Naive thymus-derived CD4-positive, alpha-beta T cell (primary cell): ENCODE measurements at regions not wholly inside any gene's neighbourhood (a gene's known extent, or its start where the extent isn't known, plus 50 kb on each side); places are given as distances from the start of the nearest gene placed in this dataset.
A peak's percentile ranks its signal among the peaks of the same experiment; 100 is the strongest.

Experiments
- ATAC-seq: fragments of 150-1000 bp; cut with Tn5 transposase; 2 replicates; pipeline ENCODE4 v1.10.0; 2021; ENCODE audit warnings: mild to moderate bottlenecking, moderate library complexity
- CTCF ChIA-PET: fragments of 350-600 bp; sonication (Branson Sonifier 250); formaldehyde crosslinking; loops from one replicate; lab custom pipeline; 2021; ENCODE audit warnings: antibody characterized with exemption; lab: Charles Lee
- POLR2A ChIA-PET: fragments of 350-600 bp; sonication (Branson Sonifier 250); formaldehyde crosslinking; loops from one replicate; lab custom pipeline; 2021; ENCODE audit warnings: antibody characterized with exemption, inconsistent platforms; lab: Charles Lee
- DNase-seq, 9 donors: peaks; one replicate each; pipeline versions ENCODE4 v3.0.0 to v3.0.0-alpha.2; 2020 to 2022; ENCODE audit warnings: mixed read lengths in 1 of 9
- H3K27ac ChIP-seq: one replicate; pipeline ENCODE4 v1.7.0; 2013; ENCODE audit warnings: mild to moderate bottlenecking, low read depth, low read length, moderate library complexity
- H3K27me3 ChIP-seq, 2 donors: one replicate each; pipeline ENCODE4 v1.7.0; 2013; ENCODE audit warnings: low read length in 2 of 2, mild to moderate bottlenecking in 2 of 2, moderate library complexity in 2 of 2; ENCODE audit not compliant: control insufficient read depth in 2 of 2, insufficient read depth in 2 of 2
- H3K36me3 ChIP-seq, 3 experiments: 1 replicate in 2 of 3; 2 replicates in 1 of 3; pipeline ENCODE4 v1.7.0; 2013; ENCODE audit warnings: low read length in 3 of 3, mild to moderate bottlenecking in 3 of 3, moderate library complexity in 1 of 3; ENCODE audit not compliant: insufficient read depth in 3 of 3, control insufficient read depth in 2 of 3
- H3K4me1 ChIP-seq, 2 donors: one replicate each; pipeline ENCODE4 v1.7.0; 2013; ENCODE audit warnings: low read length in 2 of 2, mild to moderate bottlenecking in 2 of 2, moderate library complexity in 1 of 2; ENCODE audit not compliant: control insufficient read depth in 2 of 2, insufficient read depth in 2 of 2
- H3K4me3 ChIP-seq: 2 replicates; pipeline ENCODE4 v1.7.0; 2013; ENCODE audit warnings: mild to moderate bottlenecking, low read length
- H3K9me3 ChIP-seq, 3 experiments: 1 replicate in 2 of 3; 2 replicates in 1 of 3; pipeline ENCODE4 v1.7.0; 2013; ENCODE audit warnings: low read length in 3 of 3; ENCODE audit not compliant: control insufficient read depth in 2 of 3
- H3K27ac Mint-ChIP-seq, 9 donors: one replicate each; pipeline ENCODE4 v1.8.0; 2020 to 2022; ENCODE audit warnings: mixed read lengths in 9 of 9, mild to moderate bottlenecking in 8 of 9, moderate library complexity in 5 of 9, inconsistent platforms in 2 of 9
- H3K27me3 Mint-ChIP-seq, 5 donors: one replicate each; pipeline ENCODE4 v1.8.0; 2021 to 2022; ENCODE audit warnings: mixed read lengths in 5 of 5, mild to moderate bottlenecking in 1 of 5
- H3K36me3 Mint-ChIP-seq, 5 donors: one replicate each; pipeline ENCODE4 v1.8.0; 2020 to 2022; ENCODE audit warnings: mixed read lengths in 5 of 5, mild to moderate bottlenecking in 3 of 5, inconsistent platforms in 1 of 5
- H3K4me1 Mint-ChIP-seq, 7 donors: one replicate each; pipeline ENCODE4 v1.8.0; 2020 to 2022; ENCODE audit warnings: mixed read lengths in 7 of 7, mild to moderate bottlenecking in 3 of 7, inconsistent platforms in 1 of 7
- H3K4me3 Mint-ChIP-seq, 10 donors: one replicate each; pipeline ENCODE4 v1.8.0; 2020 to 2022; ENCODE audit warnings: mild to moderate bottlenecking in 10 of 10, mixed read lengths in 10 of 10, moderate library complexity in 6 of 10, inconsistent platforms in 2 of 10
- H3K9me3 Mint-ChIP-seq, 11 donors: one replicate each; pipeline ENCODE4 v1.8.0; 2020 to 2022; ENCODE audit warnings: mixed read lengths in 11 of 11, mild to moderate bottlenecking in 4 of 11, inconsistent platforms in 1 of 11, moderate library complexity in 1 of 11
- intact Hi-C, 2 donors: fragments of 100-400 bp; cut with micrococcal nuclease; formaldehyde crosslinking; loops; one replicate each; pipeline ENCODE4 v1.15.1; 2023

GRCh38 chr1:94305704-94306103 is 68.3 kb upstream of the ARHGAP29 start:
- no peaks in the 10 kb centered on the region for H3K9me3 ChIP-seq
- H3K27ac ChIP-seq, result no peak overlapping the region
- no peak for ATAC-seq
- peaks cover 0 to 36% (median 17%) of the 10 kb centered on the region in 5 donors for H3K27me3 Mint-ChIP-seq
- ChIA-PET CTCF (no interaction called here), POLR2A (no interaction called here)
- H3K27me3 ChIP-seq, result no peaks in the 10 kb centered on the region
- no peak overlapping the region for H3K4me3 ChIP-seq
- no peak overlapping the region for H3K4me3 Mint-ChIP-seq
- DNase-seq, result no peak
- no peak overlapping the region for H3K27ac Mint-ChIP-seq
- intact Hi-C loops, result no loop called here
- H3K36me3 ChIP-seq, result no peaks in the 10 kb centered on the region
- H3K4me1 Mint-ChIP-seq, result peaks cover 0 to 6% (median 0%) of the 10 kb centered on the region in 7 donors
- H3K4me1 ChIP-seq, result no peaks in the 10 kb centered on the region
- H3K9me3 Mint-ChIP-seq, result no peaks in the 10 kb centered on the region
- no peaks in the 10 kb centered on the region for H3K36me3 Mint-ChIP-seq

DNA sequence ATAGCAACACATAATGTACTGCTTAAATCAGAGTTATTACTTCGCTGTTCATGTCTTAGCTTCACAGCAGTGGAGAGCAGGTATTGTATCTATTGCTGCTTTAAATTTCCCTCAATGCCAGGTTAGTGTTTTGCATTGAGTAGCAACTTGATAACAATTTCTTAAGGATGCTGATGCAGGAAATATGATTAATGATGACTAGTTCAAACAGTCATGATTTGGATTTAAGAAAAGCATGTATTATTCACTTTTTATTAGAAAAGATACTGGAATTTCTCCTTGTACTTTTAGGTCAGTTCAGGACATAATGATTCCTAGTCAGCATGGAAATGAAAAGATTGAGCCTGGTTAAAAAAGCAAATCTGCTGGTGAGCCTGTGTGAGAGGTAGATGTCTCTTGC is 67.2 kb upstream of the ARHGAP29 start:
- no peak overlapping the region for H3K27ac ChIP-seq
- DNase-seq, result no peak
- no peak overlapping the region for H3K4me3 Mint-ChIP-seq
- intact Hi-C loops, result no loop called here
- H3K9me3 Mint-ChIP-seq, result no peaks in the 10 kb centered on the region
- no peaks in the 10 kb centered on the region for H3K36me3 Mint-ChIP-seq
- peaks cover 0 to 7% (median 0%) of the 10 kb centered on the region in 7 donors for H3K4me1 Mint-ChIP-seq
- H3K4me3 ChIP-seq, result no peak overlapping the region
- H3K9me3 ChIP-seq, result no peaks in the 10 kb centered on the region
- no peak overlapping the region for H3K27ac Mint-ChIP-seq
- POLR2A ChIA-PET, result no interaction called here
- no peak for ATAC-seq
- H3K36me3 ChIP-seq, result no peaks in the 10 kb centered on the region
- H3K27me3 ChIP-seq, result no peaks in the 10 kb centered on the region
- peaks cover 0 to 44% (median 22%) of the 10 kb centered on the region in 5 donors for H3K27me3 Mint-ChIP-seq
- H3K4me1 ChIP-seq, result no peaks in the 10 kb centered on the region
- CTCF ChIA-PET, result no interaction called here

- no peak overlapping the region for H3K4me3 ChIP-seq
These were observed 65.6 kb upstream of the ARHGAP29 start for GRCh38 chr1:94303005-94303404.

DNA sequence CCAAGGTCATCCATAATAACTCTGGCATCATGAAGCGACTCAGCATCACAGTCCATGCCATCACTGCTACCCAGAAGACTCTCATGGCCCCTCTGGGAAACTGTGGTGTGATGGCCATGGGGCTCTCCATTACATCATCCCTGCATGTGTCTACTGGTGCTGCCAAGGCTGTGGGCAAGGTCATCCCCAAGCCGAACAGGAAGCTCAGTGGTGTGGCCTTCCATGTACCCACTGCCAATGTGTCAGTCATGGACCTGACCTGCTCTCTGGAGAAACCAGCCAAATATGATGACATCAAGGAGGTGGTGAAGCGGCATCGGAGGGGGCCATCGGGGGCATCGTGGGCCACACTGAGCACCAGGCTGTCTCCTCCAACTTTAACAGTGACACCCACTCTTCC is 65.1 kb upstream of the ARHGAP29 start:
- H3K4me1 Mint-ChIP-seq, result peaks cover 0 to 9% (median 0%) of the 10 kb centered on the region in 7 donors
- H3K27me3 Mint-ChIP-seq, result peaks cover 0 to 44% (median 22%) of the 10 kb centered on the region in 5 donors
- no peak for DNase-seq
- Histone ChIP-seq H3K27me3 (no peaks in the 10 kb centered on the region), H3K9me3 (no peaks in the 10 kb centered on the region), H3K36me3 (no peaks in the 10 kb centered on the region), H3K4me3 (no peak overlapping the region), H3K27ac (no peak overlapping the region), H3K4me1 (no peaks in the 10 kb centered on the region)
- no peak overlapping the region for H3K27ac Mint-ChIP-seq
- intact Hi-C loops, result no loop called here
- CTCF ChIA-PET, result no interaction called here
- no peaks in the 10 kb centered on the region for H3K36me3 Mint-ChIP-seq
- peak; percentile 38 for ATAC-seq
- no peaks in the 10 kb centered on the region for H3K9me3 Mint-ChIP-seq
- no peak overlapping the region for H3K4me3 Mint-ChIP-seq
- POLR2A ChIA-PET, result no interaction called here

More at GRCh38 chr1:94303005-94303404, 65.6 kb upstream of the ARHGAP29 start:
- ATAC-seq (peak; percentile 82), DNase-seq (no peak)
- Mint-ChIP-seq H3K36me3 (no peaks in the 10 kb centered on the region), H3K4me1 (peaks cover 0 to 9% (median 0%) of the 10 kb centered on the region in 7 donors), H3K4me3 (no peak overlapping the region), H3K27me3 (peaks cover 0 to 44% (median 22%) of the 10 kb centered on the region in 5 donors), H3K27ac (no peak overlapping the region), H3K9me3 (no peaks in the 10 kb centered on the region)
- Histone ChIP-seq H3K27ac (no peak overlapping the region), H3K36me3 (no peaks in the 10 kb centered on the region), H3K4me1 (no peaks in the 10 kb centered on the region), H3K27me3 (no peaks in the 10 kb centered on the region), H3K9me3 (no peaks in the 10 kb centered on the region)
- intact Hi-C loops, result no loop called here
- CTCF ChIA-PET, result no interaction called here
- POLR2A ChIA-PET, result no interaction called here

DNA sequence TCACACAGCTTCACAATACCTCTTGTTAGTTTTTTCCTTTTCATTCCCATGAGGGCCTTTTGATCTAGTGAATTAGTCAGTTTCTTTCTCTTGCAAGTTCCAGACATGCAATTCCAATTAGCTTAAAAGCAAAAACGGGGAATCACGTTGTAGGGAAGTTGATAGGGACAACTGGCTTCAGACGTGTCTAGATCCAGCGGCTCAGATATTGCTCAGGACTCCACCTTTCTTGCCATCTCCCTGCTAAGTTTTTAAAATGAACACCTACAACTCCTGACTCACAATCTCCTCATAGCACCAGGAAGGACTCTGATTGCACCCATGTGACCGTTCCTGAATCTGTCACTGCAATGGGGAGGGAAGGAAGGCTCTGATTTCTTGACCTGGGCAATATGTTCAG is 63.8 kb upstream of the ARHGAP29 start:
- POLR2A ChIA-PET, result no interaction called here
- intact Hi-C loops, result no loop called here
- H3K4me1 Mint-ChIP-seq, result peaks cover 0 to 9% (median 0%) of the 10 kb centered on the region in 7 donors
- no peak overlapping the region for H3K4me3 ChIP-seq
- H3K9me3 Mint-ChIP-seq, result no peaks in the 10 kb centered on the region
- no peak for DNase-seq
- H3K9me3 ChIP-seq, result no peaks in the 10 kb centered on the region
- no peaks in the 10 kb centered on the region for H3K36me3 Mint-ChIP-seq
- CTCF ChIA-PET, result no interaction called here
- H3K4me3 Mint-ChIP-seq, result no peak overlapping the region
- no peaks in the 10 kb centered on the region for H3K27me3 ChIP-seq
- H3K27me3 Mint-ChIP-seq, result peaks cover 0 to 44% (median 22%) of the 10 kb centered on the region in 5 donors
- H3K36me3 ChIP-seq, result no peaks in the 10 kb centered on the region
- H3K27ac Mint-ChIP-seq, result no peak overlapping the region
- ATAC-seq, result no peak
- no peaks in the 10 kb centered on the region for H3K4me1 ChIP-seq
- no peak overlapping the region for H3K27ac ChIP-seq

DNA sequence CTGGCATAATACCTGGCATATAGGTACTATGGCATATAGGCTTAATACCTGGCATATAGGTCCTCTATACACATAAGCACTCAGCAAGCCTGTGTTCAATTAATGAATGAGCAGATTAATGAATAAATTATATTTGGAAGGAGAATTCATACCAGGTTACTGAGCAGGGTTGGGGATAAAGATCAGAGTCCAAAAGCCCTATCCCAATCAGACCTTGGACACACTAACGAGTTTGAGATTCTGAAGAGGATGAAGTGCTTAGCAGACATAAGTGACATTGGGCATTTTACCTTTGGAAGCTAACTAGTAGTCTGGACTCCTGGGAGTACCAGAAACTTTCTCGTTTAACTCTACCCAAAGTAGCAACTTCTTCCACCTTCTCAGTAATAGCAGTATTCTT is 63.3 kb upstream of the ARHGAP29 start:
- no peak for DNase-seq
- ATAC-seq, result no peak
- Mint-ChIP-seq H3K9me3 (no peaks in the 10 kb centered on the region), H3K4me1 (peaks cover 0 to 9% (median 0%) of the 10 kb centered on the region in 7 donors), H3K27ac (no peak overlapping the region), H3K36me3 (no peaks in the 10 kb centered on the region), H3K27me3 (peaks cover 0 to 44% (median 22%) of the 10 kb centered on the region in 5 donors), H3K4me3 (no peak overlapping the region)
- ChIA-PET CTCF (no interaction called here), POLR2A (no interaction called here)
- no peaks in the 10 kb centered on the region for H3K27me3 ChIP-seq
- no peaks in the 10 kb centered on the region for H3K4me1 ChIP-seq
- no peaks in the 10 kb centered on the region for H3K36me3 ChIP-seq
- H3K9me3 ChIP-seq, result no peaks in the 10 kb centered on the region
- intact Hi-C loops, result no loop called here
- H3K27ac ChIP-seq, result no peak overlapping the region
- H3K4me3 ChIP-seq, result no peak overlapping the region

DNA sequence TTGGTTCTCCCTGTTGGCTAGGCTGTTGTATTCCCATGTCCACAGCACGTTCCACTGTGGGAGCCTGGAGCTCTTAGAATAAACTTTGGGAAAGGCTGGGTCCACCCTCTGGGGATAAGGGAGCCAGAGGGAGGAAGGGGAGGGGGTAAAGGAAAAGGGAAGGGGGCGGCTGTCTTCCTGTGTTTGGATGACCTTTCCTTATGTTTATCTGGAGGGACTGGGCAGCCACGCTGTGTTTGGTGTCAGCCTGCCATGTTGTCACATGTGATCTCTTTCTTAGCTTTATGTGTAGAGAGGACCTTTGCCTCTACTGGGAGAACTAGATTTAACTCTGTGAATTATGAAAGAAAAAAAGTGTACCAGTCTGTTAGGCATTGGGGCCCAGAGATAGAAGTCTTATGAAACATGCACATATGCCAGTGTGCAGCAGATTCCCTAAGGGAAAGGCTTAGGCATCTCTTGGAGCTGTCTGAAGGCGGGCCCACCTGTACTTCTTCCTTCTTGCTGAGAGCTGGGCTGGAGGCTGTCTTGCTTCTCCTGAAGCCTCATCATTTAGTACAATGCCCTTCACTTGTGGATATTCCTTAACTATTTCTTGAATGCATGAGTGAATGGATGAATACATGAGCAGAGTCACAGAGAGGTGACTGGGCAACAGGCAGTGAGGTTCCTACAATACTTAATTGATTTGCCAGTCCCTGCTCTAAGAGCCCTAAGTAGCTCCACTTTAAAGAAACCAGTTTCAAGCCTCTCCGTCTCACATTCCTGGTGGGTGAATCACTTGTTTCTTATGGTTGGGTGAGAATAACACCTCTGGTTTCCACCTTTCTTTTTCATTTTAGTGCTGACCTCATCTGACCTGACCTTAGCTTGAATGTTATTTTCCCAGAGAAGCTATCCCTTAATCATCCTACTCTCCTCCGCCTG is 62.5 kb upstream of the ARHGAP29 start:
- ATAC-seq, result no peak
- H3K36me3 ChIP-seq, result no peaks in the 10 kb centered on the region
- H3K9me3 ChIP-seq, result no peaks in the 10 kb centered on the region
- Mint-ChIP-seq H3K36me3 (no peaks in the 10 kb centered on the region), H3K9me3 (no peaks in the 10 kb centered on the region), H3K27ac (no peak overlapping the region), H3K4me3 (no peak overlapping the region), H3K4me1 (peaks cover 0 to 9% (median 0%) of the 10 kb centered on the region in 7 donors), H3K27me3 (peaks cover 0 to 44% (median 18%) of the 10 kb centered on the region in 5 donors)
- CTCF ChIA-PET, result no interaction called here
- H3K27me3 ChIP-seq, result no peaks in the 10 kb centered on the region
- no peak overlapping the region for H3K4me3 ChIP-seq
- no peak for DNase-seq
- H3K27ac ChIP-seq, result no peak overlapping the region
- POLR2A ChIA-PET, result no interaction called here
- intact Hi-C loops, result no loop called here
- no peaks in the 10 kb centered on the region for H3K4me1 ChIP-seq
